Liver (tissue), 3 donors: ENCODE measurements at regions not wholly inside any gene's neighbourhood (a gene's known extent, or its start where the extent isn't known, plus 50 kb on each side); places are given as distances from the start of the nearest gene placed in this dataset.

Experiments
- EGR1 ChIP-seq, 2 donors: IDR thresholded peaks; 2 replicates each; pipeline ENCODE4 v1.6.1; 2016 to 2018; ENCODE audit warnings: antibody characterized with exemption in 2 of 2, low read depth in 2 of 2
- FOXA1 ChIP-seq: IDR thresholded peaks from 2 replicates; pipeline ENCODE4 v1.6.1; 2016; ENCODE audit warnings: antibody characterized with exemption
- FOXA2 ChIP-seq: IDR thresholded peaks from 2 replicates; pipeline ENCODE4 v1.6.1; 2016; ENCODE audit warnings: antibody characterized with exemption
- GABPA ChIP-seq, 2 donors: IDR thresholded peaks in 1 of 2; conservative IDR thresholded peaks in 1 of 2; 2 replicates each; pipeline ENCODE4 v1.6.1; 2016; ENCODE audit warnings: antibody characterized with exemption in 2 of 2, mild to moderate bottlenecking in 1 of 2, moderate library complexity in 1 of 2
- JUND ChIP-seq, 2 donors: IDR thresholded peaks; 2 replicates each; pipeline ENCODE4 v1.6.1; 2016; ENCODE audit warnings: antibody characterized with exemption in 2 of 2
- RAD21 ChIP-seq, 2 donors: IDR thresholded peaks; 2 replicates each; pipeline ENCODE4 v1.6.1; 2016; ENCODE audit warnings: antibody characterized with exemption in 2 of 2, mild to moderate bottlenecking in 2 of 2
- RXRA ChIP-seq, 2 donors: IDR thresholded peaks; 2 replicates each; pipeline ENCODE4 v1.6.1; 2017 to 2018; ENCODE audit warnings: antibody characterized with exemption in 2 of 2, mild to moderate bottlenecking in 1 of 2
- SP1 ChIP-seq: IDR thresholded peaks from 2 replicates; pipeline ENCODE4 v1.6.1; 2018; ENCODE audit warnings: antibody characterized with exemption, mild to moderate bottlenecking
- TAF1 ChIP-seq: conservative IDR thresholded peaks from 2 replicates; pipeline ENCODE4 v1.6.1; 2016; ENCODE audit warnings: antibody characterized with exemption, mild to moderate bottlenecking
- YY1 ChIP-seq: IDR thresholded peaks from 2 replicates; pipeline ENCODE4 v1.6.1; 2016; ENCODE audit warnings: antibody characterized with exemption, mild to moderate bottlenecking
- TF ChIP-seq, protein P1 (sequence below): fragments of 150-350 bp; IDR thresholded peaks from 2 replicates; pipeline ENCODE4 v1.5.1; 2017; ENCODE audit warnings: improper control_type of control experiment, low read depth, low read length; ENCODE audit not compliant: missing input control
- TF ChIP-seq, protein P2 (sequence below): IDR thresholded peaks from 2 replicates; pipeline ENCODE4 v1.6.1; 2016; ENCODE audit warnings: antibody characterized with exemption, mild to moderate bottlenecking
- TF ChIP-seq, protein P3 (sequence below): IDR thresholded peaks from 2 replicates; pipeline ENCODE4 v1.6.1; 2016; ENCODE audit warnings: antibody characterized with exemption
- TF ChIP-seq, protein P4 (sequence below): IDR thresholded peaks from 2 replicates; pipeline ENCODE4 v1.6.1; 2016; ENCODE audit warnings: antibody characterized with exemption
- donor health status: healthy.
- donor health status: healthy.

DNA sequence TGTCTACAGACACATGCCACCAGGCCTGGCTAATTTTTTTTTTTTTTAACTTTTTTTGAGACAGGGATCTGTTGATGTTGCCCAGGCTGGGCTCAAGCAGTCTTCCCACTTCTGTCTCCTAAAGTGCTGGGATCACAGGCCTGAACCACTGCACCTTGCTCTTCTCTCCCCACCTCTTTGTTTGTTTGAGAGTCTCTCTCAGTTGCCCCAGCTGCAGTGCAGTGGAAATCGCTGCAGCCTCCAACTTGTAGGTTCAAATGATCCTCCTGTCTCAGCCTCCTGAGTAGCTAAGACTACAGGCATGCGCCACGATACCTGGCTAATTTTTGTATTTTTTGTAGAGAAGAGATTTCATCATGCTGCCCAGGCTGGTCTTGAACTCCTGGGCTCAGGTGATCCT, 115.6 kb downstream of the LARP7 start:
- TF ChIP-seq, protein P1, sequence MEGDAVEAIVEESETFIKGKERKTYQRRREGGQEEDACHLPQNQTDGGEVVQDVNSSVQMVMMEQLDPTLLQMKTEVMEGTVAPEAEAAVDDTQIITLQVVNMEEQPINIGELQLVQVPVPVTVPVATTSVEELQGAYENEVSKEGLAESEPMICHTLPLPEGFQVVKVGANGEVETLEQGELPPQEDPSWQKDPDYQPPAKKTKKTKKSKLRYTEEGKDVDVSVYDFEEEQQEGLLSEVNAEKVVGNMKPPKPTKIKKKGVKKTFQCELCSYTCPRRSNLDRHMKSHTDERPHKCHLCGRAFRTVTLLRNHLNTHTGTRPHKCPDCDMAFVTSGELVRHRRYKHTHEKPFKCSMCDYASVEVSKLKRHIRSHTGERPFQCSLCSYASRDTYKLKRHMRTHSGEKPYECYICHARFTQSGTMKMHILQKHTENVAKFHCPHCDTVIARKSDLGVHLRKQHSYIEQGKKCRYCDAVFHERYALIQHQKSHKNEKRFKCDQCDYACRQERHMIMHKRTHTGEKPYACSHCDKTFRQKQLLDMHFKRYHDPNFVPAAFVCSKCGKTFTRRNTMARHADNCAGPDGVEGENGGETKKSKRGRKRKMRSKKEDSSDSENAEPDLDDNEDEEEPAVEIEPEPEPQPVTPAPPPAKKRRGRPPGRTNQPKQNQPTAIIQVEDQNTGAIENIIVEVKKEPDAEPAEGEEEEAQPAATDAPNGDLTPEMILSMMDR, result no peak
- TF ChIP-seq FOXA2 (no peak), TAF1 (no peak), JUND (IDR thresholded peaks at IDR 0.05) (no peak), RAD21 (IDR thresholded peaks at IDR 0.05) (no peak), EGR1 (IDR thresholded peaks at IDR 0.05; ENCODE audit: low read depth in 2 of 2) (no peak), FOXA1 (no peak), GABPA (IDR thresholded peaks at IDR 0.05 in 1 of 2, conservative IDR thresholded peaks at IDR 0.05 in 1 of 2) (no peak), RXRA (IDR thresholded peaks at IDR 0.05) (no peak), SP1 (no peak), YY1 (no peak)
- TF ChIP-seq, protein P2, sequence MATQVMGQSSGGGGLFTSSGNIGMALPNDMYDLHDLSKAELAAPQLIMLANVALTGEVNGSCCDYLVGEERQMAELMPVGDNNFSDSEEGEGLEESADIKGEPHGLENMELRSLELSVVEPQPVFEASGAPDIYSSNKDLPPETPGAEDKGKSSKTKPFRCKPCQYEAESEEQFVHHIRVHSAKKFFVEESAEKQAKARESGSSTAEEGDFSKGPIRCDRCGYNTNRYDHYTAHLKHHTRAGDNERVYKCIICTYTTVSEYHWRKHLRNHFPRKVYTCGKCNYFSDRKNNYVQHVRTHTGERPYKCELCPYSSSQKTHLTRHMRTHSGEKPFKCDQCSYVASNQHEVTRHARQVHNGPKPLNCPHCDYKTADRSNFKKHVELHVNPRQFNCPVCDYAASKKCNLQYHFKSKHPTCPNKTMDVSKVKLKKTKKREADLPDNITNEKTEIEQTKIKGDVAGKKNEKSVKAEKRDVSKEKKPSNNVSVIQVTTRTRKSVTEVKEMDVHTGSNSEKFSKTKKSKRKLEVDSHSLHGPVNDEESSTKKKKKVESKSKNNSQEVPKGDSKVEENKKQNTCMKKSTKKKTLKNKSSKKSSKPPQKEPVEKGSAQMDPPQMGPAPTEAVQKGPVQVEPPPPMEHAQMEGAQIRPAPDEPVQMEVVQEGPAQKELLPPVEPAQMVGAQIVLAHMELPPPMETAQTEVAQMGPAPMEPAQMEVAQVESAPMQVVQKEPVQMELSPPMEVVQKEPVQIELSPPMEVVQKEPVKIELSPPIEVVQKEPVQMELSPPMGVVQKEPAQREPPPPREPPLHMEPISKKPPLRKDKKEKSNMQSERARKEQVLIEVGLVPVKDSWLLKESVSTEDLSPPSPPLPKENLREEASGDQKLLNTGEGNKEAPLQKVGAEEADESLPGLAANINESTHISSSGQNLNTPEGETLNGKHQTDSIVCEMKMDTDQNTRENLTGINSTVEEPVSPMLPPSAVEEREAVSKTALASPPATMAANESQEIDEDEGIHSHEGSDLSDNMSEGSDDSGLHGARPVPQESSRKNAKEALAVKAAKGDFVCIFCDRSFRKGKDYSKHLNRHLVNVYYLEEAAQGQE, result no peak
- TF ChIP-seq, protein P3, sequence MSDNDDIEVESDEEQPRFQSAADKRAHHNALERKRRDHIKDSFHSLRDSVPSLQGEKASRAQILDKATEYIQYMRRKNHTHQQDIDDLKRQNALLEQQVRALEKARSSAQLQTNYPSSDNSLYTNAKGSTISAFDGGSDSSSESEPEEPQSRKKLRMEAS, result no peak
- TF ChIP-seq, protein P4, sequence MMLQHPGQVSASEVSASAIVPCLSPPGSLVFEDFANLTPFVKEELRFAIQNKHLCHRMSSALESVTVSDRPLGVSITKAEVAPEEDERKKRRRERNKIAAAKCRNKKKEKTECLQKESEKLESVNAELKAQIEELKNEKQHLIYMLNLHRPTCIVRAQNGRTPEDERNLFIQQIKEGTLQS, result no peak
